ENCODE measurements at regions not wholly inside any gene's neighbourhood (a gene's known extent, or its start where the extent isn't known, plus 50 kb on each side); places are given as distances from the start of the nearest gene placed in this dataset.

- peaks cover 3% of the 10 kb centered on the region for H3K9me3 ChIP-seq (replicated peaks; ENCODE audit: control insufficient read depth, insufficient read depth, low read length)
- dilution Hi-C loops (cut with MboI; ENCODE audit: extremely low pct_ligation_motif_present, low sequenced_read_pairs): no loop called here
- intact Hi-C loops (cut with micrococcal nuclease): no loop called here
- H3K27ac ChIP-seq (ENCODE audit: insufficient read depth, low read depth, low read length): no peak overlapping the region
- H3K9ac ChIP-seq (replicated peaks; ENCODE audit: extremely low read depth, insufficient read depth, low read length): no peak overlapping the region
- CTCF ChIA-PET: no interaction called here
- no peak overlapping the region for H3K4me2 ChIP-seq (ENCODE audit: insufficient read depth, low read length)
- FAIRE-seq (no peak), DNase-seq (ENCODE audit: low read depth, low spot score) (no peak)
- no peaks in the 10 kb centered on the region for H3K79me2 ChIP-seq (ENCODE audit: control insufficient read depth, insufficient read depth, low read length)
- H3K4me1 ChIP-seq (ENCODE audit: control insufficient read depth, extremely low read depth, insufficient read depth, low read length): no peaks in the 10 kb centered on the region
- H3K9me1 ChIP-seq (replicated peaks; ENCODE audit: control insufficient read depth, extremely low read depth, insufficient read depth, low read length): no peaks in the 10 kb centered on the region
- no peaks in the 10 kb centered on the region for H4K20me1 ChIP-seq (replicated peaks; ENCODE audit: control insufficient read depth, extremely low read depth, insufficient read depth, low read length)
- no TSS peak for BruUV-seq (replicated peaks)
- H3K4me3 ChIP-seq (replicated peaks in 1 of 3; ENCODE audit: insufficient read depth in 1 of 3, low read depth in 1 of 3, low read length in 3 of 3): no peak overlapping the region
- no peaks in the 10 kb centered on the region for H3K27me3 ChIP-seq (ENCODE audit: control insufficient read depth in 2 of 2, insufficient read depth in 2 of 2, low read length in 2 of 2)
- POLR2A ChIA-PET: no interaction called here
- no peaks in the 10 kb centered on the region for H3K36me3 ChIP-seq (ENCODE audit: control insufficient read depth in 2 of 2, extremely low read depth in 1 of 2, insufficient read depth in 2 of 2, low read length in 2 of 2)
- no peak overlapping the region for H2AFZ ChIP-seq (ENCODE audit: low read depth, low read length)
- TF ChIP-seq POLR2A (IDR thresholded peaks at IDR 0.05; ENCODE audit: low read depth, low read length) (no peak), FOS (IDR thresholded peaks at IDR 0.05; ENCODE audit: borderline replicate concordance, insufficient read depth, low read length) (no peak), GATA2 (IDR thresholded peaks at IDR 0.05; ENCODE audit: insufficient read depth, insufficient read length, low read depth, low read length) (no peak), POLR2AphosphoS5 (IDR thresholded peaks at IDR 0.05; ENCODE audit: insufficient read depth, low read depth, low read length) (no peak), CTCF (IDR thresholded peaks at IDR 0.05; ENCODE audit: extremely low read depth in 1 of 2, insufficient read depth in 1 of 2, low read depth in 1 of 2, low read length in 2 of 2) (no peak), MYC (IDR thresholded peaks at IDR 0.05; ENCODE audit: low read depth, low read length) (no peak), MAX (IDR thresholded peaks at IDR 0.05; ENCODE audit: insufficient read depth, insufficient read length) (no peak), EZH2 (IDR thresholded peaks at IDR 0.05; ENCODE audit: borderline replicate concordance, low read depth, low read length, severe bottlenecking) (no peak), JUN (IDR thresholded peaks at IDR 0.05; ENCODE audit: borderline replicate concordance, insufficient read depth, insufficient read length, low read depth) (no peak)
Measured at GRCh38 chr16:5738586-5738985, 641.0 kb upstream of the EEF2KMT start.
